Activated T-cell treated with anti-CD3 and anti-CD28 coated beads for 1 hour (primary cell): ENCODE measurements at regions not wholly inside any gene's neighbourhood (a gene's known extent, or its start where the extent isn't known, plus 50 kb on each side); places are given as distances from the start of the nearest gene placed in this dataset.

Experiments
- DNase-seq: peaks from one replicate; pipeline ENCODE4 v3.0.0-alpha.2; 2020; ENCODE audit warnings: low read depth

DNA sequence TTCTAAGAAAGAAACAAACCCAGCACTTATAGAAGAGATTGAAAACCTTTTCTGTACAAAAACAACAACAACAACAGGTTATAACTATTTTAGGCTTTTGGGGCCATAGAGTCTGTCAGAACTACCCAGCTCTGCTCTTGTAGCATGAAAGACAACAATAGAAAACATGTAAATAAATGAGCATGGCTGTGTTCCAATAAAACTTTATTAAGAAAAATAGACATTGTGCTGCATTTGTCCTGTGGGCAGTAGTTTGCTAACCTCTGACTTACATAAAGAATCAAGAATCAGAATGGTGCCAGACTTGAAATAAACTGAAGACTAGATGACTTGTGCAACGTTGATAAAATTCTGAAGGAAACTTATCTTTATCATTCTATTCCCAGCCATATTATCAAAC is 617.5 kb downstream of the DIAPH3 start:
- DNase-seq, result no peak

- DNase-seq, result no peak
Observed at GRCh38 chr13:59547950-59548349, 615.8 kb downstream of the DIAPH3 start.

DNA sequence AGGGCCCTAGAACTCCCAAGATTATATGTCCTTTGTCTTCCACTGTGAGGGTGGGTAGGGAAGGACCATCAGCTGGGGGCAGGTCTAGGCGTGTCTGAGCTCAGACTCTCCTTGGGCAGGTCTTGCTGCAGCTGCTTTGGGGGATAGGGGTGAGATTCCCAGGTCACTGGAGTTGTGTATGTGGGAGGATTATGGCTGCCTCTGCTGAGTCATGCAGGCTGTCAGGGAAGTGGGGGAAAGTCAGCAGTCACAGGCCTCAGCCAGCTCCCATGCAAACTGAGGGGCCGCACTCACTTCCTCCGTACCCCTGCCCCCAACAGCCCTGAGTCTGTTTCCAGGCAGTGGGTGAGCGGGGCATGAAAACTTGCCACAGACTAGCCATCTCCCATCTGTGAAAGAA is 600.8 kb downstream of the DIAPH3 start:
- DNase-seq, result no peak

DNA sequence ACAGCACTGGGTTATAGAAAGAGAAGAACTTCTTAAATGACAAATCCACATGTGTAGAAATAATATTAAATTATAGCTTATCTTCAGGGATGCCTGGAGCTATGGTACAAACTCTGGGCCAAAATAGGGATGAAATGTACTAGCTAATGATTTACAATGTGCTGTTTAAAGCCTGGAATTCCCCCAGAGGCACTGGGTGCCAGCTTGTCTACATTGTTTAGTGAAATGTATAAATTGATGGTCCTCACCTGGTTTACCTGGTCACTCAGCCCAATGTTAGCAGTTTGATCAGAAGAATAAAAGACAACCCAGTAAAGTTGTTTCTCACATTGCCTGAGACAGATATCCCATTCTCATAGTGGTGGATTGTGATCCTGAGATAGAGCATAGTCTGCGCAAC is 597.2 kb downstream of the DIAPH3 start:
- no peak for DNase-seq

DNA sequence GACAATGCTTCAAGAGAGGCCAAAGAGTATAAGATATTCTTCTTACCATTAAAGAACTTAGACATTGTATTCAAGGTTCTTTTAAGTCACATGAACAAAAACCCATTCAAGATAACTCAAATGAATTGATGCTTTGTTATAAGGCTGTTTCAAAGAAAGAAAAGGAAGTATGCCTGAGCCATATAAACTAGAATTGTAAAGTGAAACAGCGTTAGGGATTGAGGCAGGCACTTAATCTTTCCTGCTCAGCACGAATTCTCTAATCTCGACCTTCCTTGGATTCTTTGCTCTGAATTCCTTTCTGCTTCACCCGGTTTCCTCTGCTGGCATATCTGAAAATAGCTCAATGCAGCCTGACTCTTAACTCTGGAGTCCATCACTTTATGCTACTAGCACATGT is 595.4 kb downstream of the DIAPH3 start:
- no peak for DNase-seq

- DNase-seq, result no peak
Observed at GRCh38 chr13:59570204-59570603, 593.5 kb downstream of the DIAPH3 start.

- DNase-seq, result no peak
Observed at GRCh38 chr13:59584101-59584500, 579.6 kb downstream of the DIAPH3 start.

GRCh38 chr13:59584761-59585670 is 578.7 kb downstream of the DIAPH3 start:
- DNase-seq, result no peak

DNA sequence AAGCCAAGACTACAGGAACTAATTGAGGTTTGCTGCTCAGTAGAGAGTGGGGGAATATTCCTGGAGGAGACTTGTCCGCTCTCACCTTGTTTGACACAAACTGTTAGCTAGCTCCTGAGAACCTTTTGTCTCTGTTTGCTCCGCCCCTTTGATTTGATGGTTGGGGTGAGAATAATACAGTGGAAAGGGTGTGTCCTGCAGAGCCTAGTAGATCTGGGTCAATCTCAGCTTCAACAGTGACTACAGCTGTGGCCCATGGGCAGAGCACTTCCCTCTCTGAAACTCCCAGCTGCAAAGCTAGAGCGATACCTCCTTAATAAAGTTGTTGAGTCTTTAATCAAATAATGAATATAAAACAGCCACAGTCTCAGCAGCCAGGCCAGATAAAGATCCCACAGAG is 576.7 kb downstream of the DIAPH3 start:
- DNase-seq, result no peak

DNA sequence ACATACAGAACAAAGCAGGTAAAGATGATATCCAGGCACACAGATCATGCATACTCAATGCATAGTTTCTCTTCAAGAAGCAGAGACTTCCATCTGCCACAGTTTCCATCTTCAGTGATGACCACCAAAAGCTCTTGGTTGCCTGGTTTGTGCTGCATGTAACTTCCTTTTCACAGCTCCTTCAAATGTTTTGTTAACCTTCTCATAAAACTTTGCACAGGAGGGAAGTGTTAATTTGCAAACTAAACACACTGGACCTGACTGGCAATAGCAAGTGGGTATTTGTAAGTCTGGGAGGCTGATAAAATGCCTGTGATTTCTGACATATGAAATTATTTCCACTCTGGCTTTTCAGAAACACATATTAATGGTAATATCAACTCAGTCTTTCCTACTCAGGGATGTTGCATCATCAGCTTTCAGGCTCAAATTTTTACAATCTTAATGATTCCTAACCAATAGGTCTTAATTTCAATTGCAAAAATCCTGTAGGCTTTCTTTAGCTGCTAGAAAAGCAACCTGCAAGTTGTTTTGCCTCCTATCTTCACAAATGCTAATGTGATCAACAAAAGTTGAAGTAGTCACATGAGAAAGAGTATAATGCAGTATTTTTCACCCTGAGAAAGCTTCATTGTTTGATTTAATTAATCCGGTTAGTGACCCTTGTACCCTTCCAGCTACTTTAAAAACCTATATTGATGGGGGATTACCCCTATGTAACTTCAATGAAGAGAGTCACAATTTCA is 575.6 kb downstream of the DIAPH3 start:
- no peak for DNase-seq

GRCh38 chr13:59588717-59589067 is 575.0 kb downstream of the DIAPH3 start:
- DNase-seq, result no peak

DNA sequence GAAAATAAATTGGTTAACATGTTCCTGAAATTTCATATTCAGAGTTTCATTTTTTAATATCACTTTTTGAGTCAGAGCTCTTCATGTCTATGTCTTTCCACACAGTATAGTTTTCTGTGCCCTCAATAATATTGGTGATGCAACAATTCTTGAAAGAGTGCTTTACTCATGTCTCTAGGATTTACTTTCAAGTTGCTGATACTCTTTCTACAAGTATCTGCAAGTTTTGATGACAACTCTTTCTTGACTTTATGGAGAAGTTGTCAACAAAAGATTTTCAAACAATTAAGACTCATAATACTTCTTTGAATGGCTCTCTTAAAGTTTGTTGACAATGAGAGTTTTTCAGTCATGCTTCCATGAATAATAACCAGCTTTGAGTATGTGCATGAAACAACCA is 561.7 kb downstream of the DIAPH3 start:
- no peak for DNase-seq

- no peak for DNase-seq
Observed at GRCh38 chr13:59603646-59604045, 560.1 kb downstream of the DIAPH3 start.

GRCh38 chr13:59607172-59607571 is 556.6 kb downstream of the DIAPH3 start:
- no peak for DNase-seq

- no peak for DNase-seq
Observed at GRCh38 chr13:59607780-59608233, 555.9 kb downstream of the DIAPH3 start.

- no peak for DNase-seq
Observed at GRCh38 chr13:59609421-59609820, 554.3 kb downstream of the DIAPH3 start.
